HEK293 (cell line): ENCODE measurements at regions not wholly inside any gene's neighbourhood (a gene's known extent, or its start where the extent isn't known, plus 50 kb on each side); places are given as distances from the start of the nearest gene placed in this dataset.

ENCODE experiments used
- CTCF ChIP-seq: fragments of 450-650 bp; formaldehyde crosslinking; IDR thresholded peaks from 2 replicates; pipeline ENCODE4 v1.5.1; 2016; ENCODE audit warnings: missing biosample characterization, missing genetic modification characterization
- GFI1B ChIP-seq: fragments of 450-650 bp; formaldehyde crosslinking; IDR thresholded peaks from 2 replicates; pipeline ENCODE4 v1.5.1; 2016; ENCODE audit warnings: missing biosample characterization, missing genetic modification characterization
- SETDB1 ChIP-seq: IDR thresholded peaks from one replicate; pipeline ENCODE4 v1.6.1; 2017; ENCODE audit warnings: mild to moderate bottlenecking, low read length, moderate library complexity, mixed read lengths; ENCODE audit not compliant: insufficient read length
- YY1 ChIP-seq: fragments of 450-650 bp; formaldehyde crosslinking; IDR thresholded peaks from 2 replicates; pipeline ENCODE4 v1.5.1; 2018; ENCODE audit warnings: missing biosample characterization, missing genetic modification characterization
- ZBTB26 ChIP-seq: fragments of 450-650 bp; formaldehyde crosslinking; optimal IDR thresholded peaks from 2 replicates; pipeline ENCODE3; 2016; ENCODE audit warnings: missing biosample characterization, mild to moderate bottlenecking, missing genetic modification characterization
- ZNF274 ChIP-seq, 2 experiments: fragments of 200-500 bp in 1 of 2; fragments of 450-650 bp in 1 of 2; sonication (Bioruptor generic) in 1 of 2; formaldehyde crosslinking in 1 of 2; IDR thresholded peaks; 2 replicates each; pipeline versions ENCODE4 v1.5.1 to v1.6.1; 2014 to 2016; ENCODE audit warnings: borderline replicate concordance in 1 of 2, inconsistent platforms in 1 of 2, low read length in 1 of 2, missing biosample characterization in 1 of 2, missing genetic modification characterization in 1 of 2
- ZNF692 ChIP-seq: fragments of 450-650 bp; formaldehyde crosslinking; IDR thresholded peaks from 2 replicates; pipeline ENCODE4 v1.5.1; 2016; ENCODE audit warnings: missing biosample characterization, missing genetic modification characterization

GRCh38 chr14:85762526-85762925, 232.6 kb downstream of the FLRT2 start:
- no peak for TF ChIP-seq ZNF274 (IDR thresholded peaks at IDR 0.05; ENCODE audit: low read length)
- no peak for TF ChIP-seq ZNF274 (tag by site-specific recombination; IDR thresholded peaks at IDR 0.05; ENCODE audit: borderline replicate concordance)
- TF ChIP-seq CTCF (tag by site-specific recombination): no peak
- no peak for TF ChIP-seq YY1 (tag by site-specific recombination)
- TF ChIP-seq SETDB1: no peak
- TF ChIP-seq ZNF692 (tag by site-specific recombination): no peak
- no peak for TF ChIP-seq ZBTB26 (tag by site-specific recombination)
- no peak for TF ChIP-seq GFI1B (tag by site-specific recombination)
